SKM-1 treated with dmso at 0.1 percent for 144 hours (cell line): ENCODE measurements at regions not wholly inside any gene's neighbourhood (a gene's known extent, or its start where the extent isn't known, plus 50 kb on each side); places are given as distances from the start of the nearest gene placed in this dataset.

Source experiments
- DNase-seq: peaks from one replicate; lab custom pipeline; 2025; ENCODE audit not compliant: unreplicated experiment; lab: John Stamatoyannopoulos, UW

- DNase-seq, result no peak
Observed at GRCh38 chr2:62370321-62371250, 135.4 kb downstream of the TMEM17 start.

DNA sequence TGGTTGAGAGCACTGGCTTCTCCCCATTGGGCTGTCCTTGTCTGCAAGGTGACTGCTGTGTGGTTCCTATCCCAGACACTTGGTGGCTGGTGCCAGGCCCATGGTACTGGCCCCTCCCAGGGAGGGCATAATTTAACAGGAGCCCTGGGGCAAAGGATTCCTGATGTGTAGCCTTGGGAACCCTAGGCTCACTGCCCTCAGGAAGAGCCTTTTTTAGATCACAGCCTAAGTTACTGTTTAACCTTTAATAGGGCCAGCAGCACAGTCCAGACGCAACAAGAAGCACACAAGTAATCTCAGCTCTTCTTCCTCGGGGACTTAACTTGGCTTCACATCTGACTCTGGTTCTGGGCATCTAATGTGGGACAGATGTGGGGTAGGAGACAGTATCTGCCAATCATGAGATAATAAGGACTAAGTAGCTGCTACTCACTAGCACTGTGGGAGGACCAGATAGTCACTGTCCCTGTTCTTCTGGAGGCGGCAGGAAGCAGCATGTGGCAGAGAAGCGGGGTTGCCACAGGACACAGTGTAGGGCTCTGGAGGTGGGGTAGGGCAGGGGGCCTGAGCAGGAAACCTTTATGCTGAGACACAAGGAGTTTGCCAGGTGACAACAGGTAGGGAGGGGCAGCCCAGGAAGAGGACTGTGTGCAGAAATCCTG is 136.3 kb downstream of the TMEM17 start:
- no peak for DNase-seq

DNA sequence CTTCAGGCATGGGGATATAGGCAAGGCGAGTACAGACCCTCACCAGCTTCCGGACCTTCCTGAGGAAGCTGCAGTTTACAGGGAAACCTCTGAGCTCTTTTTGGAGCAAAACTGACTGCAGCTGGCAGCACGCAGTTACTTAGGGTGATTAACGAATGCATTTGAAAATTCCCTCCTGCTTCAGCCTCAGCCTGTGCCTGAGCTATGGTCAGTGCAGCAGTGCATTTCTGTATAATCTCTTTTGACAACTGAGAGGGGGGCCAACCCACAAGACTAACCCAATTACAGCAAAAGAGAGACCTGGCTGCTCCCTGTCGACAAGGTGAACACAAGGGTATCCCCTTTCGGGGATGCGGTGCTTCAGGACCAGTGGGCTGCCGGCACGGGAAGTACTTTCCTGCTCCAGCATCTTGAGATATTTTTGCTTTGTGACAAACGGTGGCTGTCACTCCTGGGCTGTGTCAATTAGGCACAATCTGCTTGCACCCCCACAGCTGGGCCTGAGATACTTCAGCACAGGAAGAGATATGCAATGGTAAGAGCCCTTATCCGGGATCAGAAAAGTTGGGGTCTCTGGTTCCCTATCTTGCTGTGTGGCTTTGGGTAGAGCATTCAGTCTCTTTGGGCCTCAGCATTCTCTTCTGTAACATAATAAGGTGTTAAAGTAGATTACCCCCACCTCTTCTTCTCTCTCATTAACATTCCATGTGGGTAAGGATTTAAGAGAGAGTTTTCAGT is 141.0 kb downstream of the TMEM17 start:
- DNase-seq, result no peak

GRCh38 chr2:62363166-62363565 is 142.8 kb downstream of the TMEM17 start:
- no peak for DNase-seq

- no peak for DNase-seq
Observed at GRCh38 chr2:62362561-62362960, 143.4 kb downstream of the TMEM17 start.

DNA sequence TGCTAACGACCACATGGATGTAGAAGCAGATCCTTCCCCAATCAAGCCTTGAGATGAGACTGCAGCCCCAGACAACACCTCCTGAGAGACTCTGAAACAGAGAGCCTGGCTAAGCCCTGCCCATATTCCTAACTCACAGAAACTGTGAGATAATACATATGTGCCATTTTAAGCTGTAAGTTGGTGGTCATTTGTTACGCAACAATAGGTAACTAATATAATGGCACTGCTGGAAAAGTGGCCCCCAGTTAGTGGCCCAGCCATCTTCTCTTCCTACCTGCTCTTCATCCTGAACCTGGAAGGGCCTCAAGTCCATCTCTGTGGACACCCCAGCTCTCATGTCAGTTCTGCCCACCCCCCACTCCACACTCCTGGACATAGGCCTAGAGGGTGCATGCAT is 144.0 kb downstream of the TMEM17 start:
- no peak for DNase-seq

- no peak for DNase-seq
Observed at GRCh38 chr2:62354771-62355561, 151.0 kb downstream of the TMEM17 start.

DNA sequence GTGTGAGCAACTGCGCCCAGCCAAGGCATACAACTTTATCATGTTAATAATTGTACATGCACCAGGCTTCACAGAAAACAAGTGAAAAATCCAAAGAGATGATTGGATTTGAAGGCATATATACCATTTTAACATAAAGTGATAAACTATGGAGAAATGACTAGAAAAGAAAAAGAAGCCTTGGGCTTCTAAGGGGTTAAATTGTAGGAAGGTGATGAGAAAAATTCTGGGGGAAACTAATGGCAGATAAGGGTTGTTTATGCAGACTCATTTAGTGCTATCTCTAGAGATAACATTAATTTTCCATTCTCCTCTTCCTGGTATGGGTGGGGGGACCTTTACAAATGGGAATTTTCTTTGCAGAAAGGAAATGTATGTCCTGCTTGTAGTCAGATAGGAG is 154.0 kb downstream of the TMEM17 start:
- DNase-seq, result no peak

GRCh38 chr2:62349788-62350187 is 153.9 kb downstream of the B3GNT2 start:
- no peak for DNase-seq

GRCh38 chr2:62348700-62349099 is 152.8 kb downstream of the B3GNT2 start:
- DNase-seq, result no peak

DNA sequence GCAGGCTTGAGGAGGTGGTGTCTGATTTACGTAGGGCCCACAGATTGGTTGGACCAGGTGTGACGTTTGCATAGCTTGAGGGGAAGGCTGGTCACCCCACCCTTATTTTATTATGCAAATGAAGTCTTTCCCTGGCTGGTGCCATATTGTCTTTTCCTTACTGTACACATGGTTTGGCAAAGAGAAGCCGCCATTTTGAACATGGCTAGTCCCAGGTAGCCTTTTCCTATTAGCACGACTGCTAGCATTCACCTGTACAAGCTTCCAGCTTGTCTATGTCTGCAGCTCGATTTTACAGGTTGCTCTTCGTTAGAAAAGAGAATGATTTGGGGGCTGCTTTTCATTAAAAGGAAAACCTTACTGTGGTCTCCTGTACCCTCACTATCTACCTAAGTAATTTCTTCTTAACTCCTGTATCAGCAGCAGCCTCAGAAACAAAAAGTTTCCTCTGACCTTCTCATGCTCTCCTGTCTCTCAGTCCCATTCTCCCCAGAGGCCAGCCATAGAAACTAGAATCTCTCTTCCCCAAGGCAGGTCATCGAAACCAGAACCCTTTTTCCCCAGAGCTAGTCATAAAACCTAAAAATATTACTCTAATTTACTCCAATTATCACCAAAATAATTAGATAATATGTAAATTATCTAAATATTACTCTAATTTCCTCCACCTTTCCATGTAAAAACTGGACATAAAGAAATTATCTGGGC is 151.8 kb downstream of the B3GNT2 start:
- DNase-seq, result no peak

DNA sequence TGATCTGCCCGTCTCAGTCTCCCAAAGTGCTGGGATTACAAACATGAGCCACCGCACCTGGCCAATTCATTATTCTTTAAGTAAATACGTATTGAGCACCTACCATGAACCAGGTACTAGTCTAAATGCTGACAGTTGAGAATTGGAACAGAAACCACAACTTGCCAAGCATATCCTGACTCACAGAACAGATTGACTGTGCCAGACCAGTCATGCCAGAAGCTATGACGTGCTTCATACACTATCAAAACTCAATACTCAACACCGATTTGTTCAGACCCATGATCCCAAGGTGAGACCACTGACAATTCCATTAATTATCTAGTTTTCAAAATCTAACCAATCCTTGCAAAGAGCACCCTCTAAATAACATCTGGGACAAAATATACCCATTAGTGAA is 148.6 kb downstream of the B3GNT2 start:
- DNase-seq, result no peak

- DNase-seq, result no peak
Observed at GRCh38 chr2:62343636-62344337, 147.9 kb downstream of the B3GNT2 start.

- DNase-seq, result no peak
Observed at GRCh38 chr2:62343206-62343605, 147.3 kb downstream of the B3GNT2 start.

GRCh38 chr2:62340994-62341484 is 145.1 kb downstream of the B3GNT2 start:
- DNase-seq, result no peak

DNA sequence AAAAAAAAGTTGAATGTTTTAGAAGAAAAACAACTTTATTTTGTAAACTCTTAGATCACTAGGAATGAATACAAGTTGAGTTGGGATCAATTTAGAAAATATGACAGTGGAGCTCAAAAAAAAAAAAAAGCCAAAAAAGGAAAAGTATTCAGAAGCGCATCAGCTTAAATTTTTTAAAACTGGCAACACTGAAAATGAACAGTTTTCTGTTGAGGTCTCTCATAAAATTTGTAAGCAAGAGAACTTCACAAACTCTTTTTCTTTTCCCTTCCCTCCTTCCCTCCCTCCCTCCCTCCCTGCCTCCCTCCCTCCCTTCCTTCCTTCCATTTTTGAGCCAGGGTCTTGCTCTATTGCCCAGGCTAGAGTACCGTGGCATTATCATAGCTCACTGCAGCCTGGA is 143.9 kb downstream of the B3GNT2 start:
- DNase-seq, result no peak

- no peak for DNase-seq
Observed at GRCh38 chr2:62339413-62339812, 143.5 kb downstream of the B3GNT2 start.

GRCh38 chr2:62338111-62338510 is 142.2 kb downstream of the B3GNT2 start:
- DNase-seq, result no peak

- DNase-seq, result no peak
Observed at GRCh38 chr2:62337403-62337802, 141.5 kb downstream of the B3GNT2 start.

DNA sequence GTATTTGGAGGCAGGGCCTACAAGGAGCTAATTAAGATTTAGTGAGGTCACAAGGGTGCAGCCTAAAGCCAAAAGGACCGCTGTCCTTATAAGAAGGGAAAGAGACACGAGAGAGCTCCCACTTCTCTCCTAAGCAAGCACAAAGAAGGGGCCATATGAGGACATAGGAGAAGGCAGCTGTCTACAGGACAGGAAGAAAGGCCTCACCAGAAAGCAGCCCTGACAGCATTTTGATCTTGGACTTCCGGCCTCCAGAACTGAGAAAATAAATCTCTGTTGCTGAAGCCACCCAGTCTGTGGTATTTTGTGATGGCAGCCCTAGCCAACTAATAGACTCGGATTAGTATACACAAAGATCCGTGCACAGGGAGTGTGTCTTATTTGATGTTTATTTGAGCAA is 139.7 kb downstream of the B3GNT2 start:
- DNase-seq, result no peak
